Hepatocyte (in vitro differentiated cells): ENCODE measurements at regions not wholly inside any gene's neighbourhood (a gene's known extent, or its start where the extent isn't known, plus 50 kb on each side); places are given as distances from the start of the nearest gene placed in this dataset.
"Not testable (repeated sequence)": the region's sequence is repeated elsewhere in the genome, so short reads cannot be mapped to it uniquely, and the experiment has no call there.

Experiments
- DNase-seq: peaks from one replicate; pipeline ENCODE4 v3.0.0-alpha.2; 2016; ENCODE audit warnings: low spot score
- H2AFZ ChIP-seq: fragments of 200-600 bp; sonication (generic); 2 replicates; pipeline ENCODE4 v1.6.0; 2016; ENCODE audit warnings: antibody characterized with exemption, mild to moderate bottlenecking
- H3K27ac ChIP-seq: fragments of 200-600 bp; sonication (generic); 2 replicates; pipeline ENCODE4 v1.5.1; 2016; ENCODE audit warnings: mild to moderate bottlenecking
- H3K27me3 ChIP-seq: fragments of 200-600 bp; sonication (generic); 2 replicates; pipeline ENCODE4 v1.6.1; 2016
- H3K36me3 ChIP-seq: fragments of 200-600 bp; sonication (generic); replicated peaks from 2 replicates; pipeline ENCODE4 v1.5.1; 2016; ENCODE audit warnings: low read depth; ENCODE audit not compliant: insufficient read depth
- H3K4me1 ChIP-seq: fragments of 200-600 bp; sonication (generic); 2 replicates; pipeline ENCODE4 v1.5.1; 2016; ENCODE audit warnings: mild to moderate bottlenecking, moderate library complexity; ENCODE audit not compliant: insufficient read depth
- H3K4me2 ChIP-seq: fragments of 200-600 bp; sonication (generic); 2 replicates; pipeline ENCODE4 v1.6.0; 2016
- H3K4me3 ChIP-seq: fragments of 200-600 bp; sonication (generic); 2 replicates; pipeline ENCODE4 v1.5.1; 2016; ENCODE audit warnings: mild to moderate bottlenecking
- H3K79me2 ChIP-seq: fragments of 200-600 bp; sonication (generic); 2 replicates; pipeline ENCODE4 v1.6.0; 2017; ENCODE audit warnings: mild to moderate bottlenecking
- H3K9me2 ChIP-seq: fragments of 200-600 bp; sonication (generic); replicated peaks from 2 replicates; pipeline ENCODE4 v1.6.0; 2017; ENCODE audit warnings: mild to moderate bottlenecking; ENCODE audit not compliant: insufficient read depth
- H3K9me3 ChIP-seq: fragments of 200-600 bp; sonication (generic); 2 replicates; pipeline ENCODE4 v1.5.1; 2016; ENCODE audit warnings: low read depth, mild to moderate bottlenecking
- H4K20me1 ChIP-seq: fragments of 200-600 bp; sonication (generic); 2 replicates; pipeline ENCODE4 v1.6.0; 2016; ENCODE audit warnings: mild to moderate bottlenecking; ENCODE audit not compliant: insufficient read depth, poor library complexity, severe bottlenecking
- CTCF ChIP-seq: fragments of 200-600 bp; sonication (generic); IDR thresholded peaks from 2 replicates; pipeline ENCODE4 v1.5.1; 2016; ENCODE audit warnings: antibody characterized with exemption, mild to moderate bottlenecking; ENCODE audit not compliant: poor library complexity
- EZH2 ChIP-seq: fragments of 200-600 bp; sonication (generic); IDR thresholded peaks from 2 replicates; pipeline ENCODE4 v1.6.1; 2016; ENCODE audit warnings: antibody characterized with exemption, mild to moderate bottlenecking, borderline replicate concordance
- EZH2phosphoT487 ChIP-seq: fragments of 200-600 bp; sonication (generic); IDR thresholded peaks from one replicate; pipeline ENCODE4 v1.6.1; 2018; ENCODE audit warnings: antibody characterized with exemption, mild to moderate bottlenecking, low read depth, moderate library complexity; ENCODE audit not compliant: unreplicated experiment, severe bottlenecking
- WGBS: methylation state at CpG from one replicate; pipeline ENCODE4 v1.1.6; 2016; ENCODE audit warnings: low lambda C conversion rate; ENCODE audit errors: missing lambda C conversion rate; 5-methylcytosine and 5-hydroxymethylcytosine counted together

GRCh38 chr16:10300905-10301304 is 85.0 kb upstream of the ATF7IP2 start:
- no peaks in the 10 kb centered on the region for H3K79me2 ChIP-seq
- no peak overlapping the region for H2AFZ ChIP-seq
- WGBS, result 90% methylated on average over 3 of the region's 3 CpGs
- H4K20me1 ChIP-seq, result no peaks in the 10 kb centered on the region
- H3K9me3 ChIP-seq, result no peaks in the 10 kb centered on the region
- H3K9me2 ChIP-seq, result no peaks in the 10 kb centered on the region
- H3K36me3 ChIP-seq, result no peaks in the 10 kb centered on the region
- no peaks in the 10 kb centered on the region for H3K27me3 ChIP-seq
- peak; percentile 49 for DNase-seq
- peaks cover 6% of the 10 kb centered on the region for H3K4me1 ChIP-seq
- H3K27ac ChIP-seq, result peak overlapping the region; percentile 73
- no peak overlapping the region for H3K4me3 ChIP-seq
- no peak overlapping the region for H3K4me2 ChIP-seq
- TF ChIP-seq EZH2 (no peak), EZH2phosphoT487 (no peak), CTCF (no peak)

GRCh38 chr16:10301547-10301946 is 84.3 kb upstream of the ATF7IP2 start:
- not testable (repeated sequence) for H3K4me3 ChIP-seq, H3K9me2 ChIP-seq, H2AFZ ChIP-seq, H3K36me3 ChIP-seq, H3K4me1 ChIP-seq, H3K9me3 ChIP-seq, H3K4me2 ChIP-seq, DNase-seq, H3K79me2 ChIP-seq, H4K20me1 ChIP-seq, H3K27me3 ChIP-seq
- peak overlapping the region; percentile 73 for H3K27ac ChIP-seq
- 94% methylated on average over 6 of the region's 6 CpGs for WGBS

- no peaks in the 10 kb centered on the region for H3K9me2 ChIP-seq
- DNase-seq, result no peak
- H3K4me2 ChIP-seq, result no peak overlapping the region
- H3K36me3 ChIP-seq, result no peaks in the 10 kb centered on the region
- H2AFZ ChIP-seq, result no peak overlapping the region
- no peak overlapping the region for H3K27ac ChIP-seq
- H3K79me2 ChIP-seq, result no peaks in the 10 kb centered on the region
- H3K27me3 ChIP-seq, result no peaks in the 10 kb centered on the region
- 92% methylated on average over 4 of the region's 4 CpGs for WGBS
- H3K4me3 ChIP-seq, result no peak overlapping the region
- no peaks in the 10 kb centered on the region for H3K9me3 ChIP-seq
- TF ChIP-seq CTCF, result no peak
- no peak for TF ChIP-seq EZH2
- TF ChIP-seq EZH2phosphoT487, result no peak
- H3K4me1 ChIP-seq, result no peaks in the 10 kb centered on the region
- H4K20me1 ChIP-seq, result no peaks in the 10 kb centered on the region
Measured at GRCh38 chr16:10305912-10306311, 79.9 kb upstream of the ATF7IP2 start.

- no peaks in the 10 kb centered on the region for H3K36me3 ChIP-seq
- H4K20me1 ChIP-seq, result no peaks in the 10 kb centered on the region
- no peak overlapping the region for H2AFZ ChIP-seq
- no peaks in the 10 kb centered on the region for H3K9me3 ChIP-seq
- no peak for TF ChIP-seq CTCF
- TF ChIP-seq EZH2, result no peak
- no peak for TF ChIP-seq EZH2phosphoT487
- H3K4me3 ChIP-seq, result no peak overlapping the region
- H3K9me2 ChIP-seq, result no peaks in the 10 kb centered on the region
- WGBS, result 78% methylated on average over 13 of the region's 15 CpGs
- H3K27me3 ChIP-seq, result no peaks in the 10 kb centered on the region
- no peak overlapping the region for H3K4me2 ChIP-seq
- peaks cover 12% of the 10 kb centered on the region for H3K4me1 ChIP-seq
- H3K79me2 ChIP-seq, result no peaks in the 10 kb centered on the region
- DNase-seq, result no peak
- H3K27ac ChIP-seq, result no peak overlapping the region
Measured at GRCh38 chr16:10308305-10309193, 77.3 kb upstream of the ATF7IP2 start.
